EL (cell line): ENCODE measurements at regions not wholly inside any gene's neighbourhood (a gene's known extent, or its start where the extent isn't known, plus 50 kb on each side); places are given as distances from the start of the nearest gene placed in this dataset.
A peak's percentile ranks its signal among the peaks of the same experiment; 100 is the strongest.

Experiments used
- DNase-seq: peaks from one replicate; pipeline ENCODE4 v3.0.0-alpha.2; 2016

DNA sequence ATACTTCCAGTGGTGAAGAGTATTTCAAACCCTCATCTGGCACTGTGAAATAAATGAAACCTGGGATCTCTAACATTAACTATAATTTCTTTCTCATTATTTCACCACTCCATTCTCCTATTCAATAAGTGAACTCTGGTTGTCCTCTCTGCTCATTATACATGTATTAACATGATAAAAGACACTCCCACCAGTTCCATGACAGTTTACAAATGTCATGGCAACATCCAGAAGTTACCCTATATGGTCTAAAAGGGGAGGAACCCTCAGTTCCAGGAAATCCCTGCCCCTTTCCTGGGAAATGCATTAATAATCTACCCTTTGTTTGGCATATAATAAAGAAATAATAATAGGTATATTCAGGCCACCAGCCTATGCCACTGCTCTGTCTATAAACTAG, 62.7 kb upstream of the BRINP3 start:
- no peak for DNase-seq

- no peak for DNase-seq
These were observed 74.0 kb upstream of the BRINP3 start for GRCh38 chr1:190551638-190552037.

DNA sequence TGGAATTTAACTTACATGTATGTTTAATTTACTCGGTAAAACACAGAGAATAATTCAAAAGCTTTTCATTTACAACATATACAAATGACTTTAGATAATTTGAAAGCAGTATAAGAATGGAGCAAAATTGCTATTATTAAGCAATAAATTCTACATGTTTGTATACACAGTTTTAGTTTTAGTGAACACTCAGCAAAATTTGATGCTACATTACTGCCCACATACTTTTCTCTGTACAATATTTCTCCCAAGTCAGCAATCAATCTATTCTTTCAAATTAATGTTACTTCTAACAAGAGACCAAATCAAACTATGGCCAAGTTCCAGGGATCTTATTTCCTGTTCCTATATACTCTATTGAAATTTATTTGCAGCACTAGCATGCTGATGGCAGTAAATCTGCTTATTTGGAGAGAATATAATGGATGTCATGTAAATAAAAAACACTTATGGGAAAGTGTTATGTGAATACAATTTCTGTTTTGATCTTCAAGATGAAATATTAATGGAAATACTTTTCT, 82.6 kb upstream of the BRINP3 start:
- no peak for DNase-seq

DNA sequence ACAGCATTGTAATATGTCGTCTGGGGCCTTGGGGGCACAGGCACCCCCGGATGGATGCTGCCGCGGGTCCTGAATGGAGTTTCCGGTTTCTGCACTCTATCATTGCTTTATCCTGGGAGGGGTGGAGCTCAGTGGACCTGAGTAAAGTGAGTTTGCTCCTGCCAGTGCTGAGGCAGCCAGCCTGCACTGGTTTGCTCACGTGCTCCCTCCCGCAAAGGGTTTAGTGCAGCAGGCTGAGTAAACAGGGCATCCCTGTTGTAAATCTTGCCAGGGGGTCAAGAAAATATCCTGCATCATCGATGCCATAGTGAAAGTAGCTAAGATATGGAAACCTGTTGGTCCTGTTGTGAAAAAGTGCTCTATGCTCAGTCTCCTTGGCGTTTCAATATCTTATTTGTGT, 85.6 kb upstream of the BRINP3 start:
- no peak for DNase-seq

DNA sequence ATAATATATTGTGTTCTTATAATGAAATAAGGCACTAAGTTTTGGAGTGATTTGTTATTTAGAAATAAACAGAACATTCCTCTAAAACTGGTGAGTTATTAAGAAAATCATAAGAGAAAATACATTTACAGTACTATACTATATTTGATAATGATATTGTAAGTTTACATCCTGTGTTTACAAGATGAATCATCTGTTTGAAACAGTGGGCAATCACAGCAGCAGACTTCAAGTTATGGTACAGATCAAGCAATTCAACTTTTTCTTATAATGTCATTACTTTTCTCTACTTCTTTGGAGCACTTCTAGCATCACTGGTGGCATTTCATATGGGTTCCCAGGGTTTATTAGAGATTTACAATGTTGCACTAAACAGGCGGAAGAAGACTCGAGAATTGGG, 86.5 kb upstream of the BRINP3 start:
- DNase-seq, result no peak

GRCh38 chr1:190578017-190578416, 100.4 kb upstream of the BRINP3 start:
- DNase-seq, result peak; percentile 1

- no peak for DNase-seq
These were observed 100.9 kb upstream of the BRINP3 start for GRCh38 chr1:190578526-190578925.

DNA sequence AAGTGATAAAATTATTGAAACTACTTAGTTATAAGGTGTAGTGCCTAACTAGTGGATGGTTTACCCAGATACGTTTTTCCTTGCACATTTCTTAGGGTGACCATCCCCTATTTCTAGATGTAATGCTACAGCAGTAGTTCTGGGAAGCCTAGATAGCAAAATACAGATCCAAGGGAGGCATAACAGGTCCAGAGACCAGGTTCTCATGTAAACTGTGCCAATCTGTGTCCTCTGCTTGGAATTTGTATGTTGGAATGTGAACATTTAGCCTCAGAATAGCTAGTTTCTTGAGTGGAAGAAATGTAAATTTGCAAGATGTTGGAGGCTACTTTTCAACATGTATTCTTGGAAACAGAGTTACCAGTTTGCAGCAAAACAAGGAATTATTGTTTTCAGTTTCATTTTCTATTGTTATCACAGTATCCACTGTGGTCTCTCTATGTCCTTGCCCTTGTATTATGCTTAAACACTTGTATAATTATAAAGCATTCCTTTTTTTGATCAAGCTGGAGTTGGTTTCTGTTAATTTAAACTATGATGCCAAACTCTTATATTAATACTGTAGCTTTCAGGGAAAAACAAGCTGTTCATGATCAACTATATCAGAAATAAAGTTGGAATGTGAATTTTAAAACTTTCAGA, 102.0 kb upstream of the BRINP3 start:
- no peak for DNase-seq

DNA sequence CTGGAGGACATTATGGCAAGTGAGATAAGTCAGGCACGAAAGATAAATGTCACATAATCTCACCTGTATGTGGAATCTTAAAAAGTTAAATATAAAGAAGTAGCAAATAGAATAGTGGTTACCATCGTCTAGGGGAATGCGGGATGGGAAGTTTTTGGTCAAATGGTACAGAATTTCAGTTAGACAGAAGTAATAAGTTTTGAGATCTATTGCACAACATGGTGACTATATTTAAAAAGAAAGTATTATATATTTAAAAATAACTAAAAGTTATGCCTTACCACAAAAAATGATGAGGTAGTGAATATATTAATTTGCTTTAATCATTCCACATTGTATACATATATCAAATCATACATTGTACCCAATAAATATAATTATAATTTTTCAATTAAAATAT, 106.2 kb upstream of the BRINP3 start:
- DNase-seq, result no peak

DNA sequence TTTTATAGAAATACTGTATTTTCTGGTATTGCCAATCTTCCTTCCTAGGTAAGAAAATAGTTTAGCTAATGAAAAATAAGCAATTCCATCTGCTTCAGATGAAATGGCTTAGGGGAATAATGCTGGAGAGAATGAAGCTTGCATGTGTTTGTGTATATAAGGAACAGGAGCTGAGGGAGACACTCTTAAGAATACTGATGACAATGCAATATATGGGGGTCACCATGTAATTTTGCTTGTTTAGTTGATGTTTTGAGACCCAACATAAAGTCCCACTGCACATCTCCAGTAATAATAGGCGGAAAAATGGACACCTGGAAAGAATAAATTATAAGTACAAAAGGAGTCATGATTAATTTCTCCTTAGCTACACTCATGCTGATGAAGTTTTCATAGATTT, 110.8 kb upstream of the BRINP3 start:
- no peak for DNase-seq

DNA sequence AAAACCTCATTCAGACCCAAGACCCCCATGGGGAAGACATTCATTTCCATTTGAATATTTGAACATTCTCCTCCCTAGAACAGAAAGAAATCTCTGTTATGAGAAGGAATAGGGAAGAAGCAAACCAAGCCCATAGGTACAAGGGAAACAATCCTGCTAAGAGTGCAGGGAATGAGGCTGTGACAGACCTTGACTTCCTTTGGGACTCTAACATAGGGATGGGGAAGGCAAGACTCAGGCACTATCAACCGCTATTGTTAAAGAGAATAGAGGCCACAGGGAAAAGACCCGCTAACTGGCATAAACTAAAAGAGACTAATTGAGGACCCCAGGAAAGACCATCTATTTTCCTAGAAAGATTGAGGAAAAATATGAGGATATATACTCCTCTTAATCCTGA, 117.8 kb upstream of the BRINP3 start:
- no peak for DNase-seq

DNA sequence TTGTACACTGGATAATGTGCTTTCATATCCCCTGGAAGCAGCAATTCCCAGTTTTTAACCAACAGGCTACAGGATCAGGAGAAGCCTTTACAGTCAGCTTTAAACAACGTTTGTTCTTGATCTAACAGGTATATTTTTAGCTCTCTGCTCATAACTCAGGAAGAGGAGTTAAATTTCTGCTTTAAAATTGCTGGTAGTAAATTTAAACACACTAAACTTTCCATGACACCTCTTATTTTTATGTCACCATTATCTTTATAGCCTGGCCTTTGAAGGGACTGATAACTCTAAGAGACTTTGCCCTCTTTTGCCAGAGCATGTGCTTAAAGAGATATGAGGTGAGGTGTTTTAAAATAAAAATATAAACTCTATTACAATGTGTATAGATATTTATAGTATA, 119.6 kb upstream of the BRINP3 start:
- no peak for DNase-seq

- DNase-seq, result no peak
These were observed 122.0 kb upstream of the BRINP3 start for GRCh38 chr1:190599670-190600069.

GRCh38 chr1:190602325-190602724, 124.7 kb upstream of the BRINP3 start:
- DNase-seq, result no peak

GRCh38 chr1:190608282-190608681, 130.6 kb upstream of the BRINP3 start:
- no peak for DNase-seq

DNA sequence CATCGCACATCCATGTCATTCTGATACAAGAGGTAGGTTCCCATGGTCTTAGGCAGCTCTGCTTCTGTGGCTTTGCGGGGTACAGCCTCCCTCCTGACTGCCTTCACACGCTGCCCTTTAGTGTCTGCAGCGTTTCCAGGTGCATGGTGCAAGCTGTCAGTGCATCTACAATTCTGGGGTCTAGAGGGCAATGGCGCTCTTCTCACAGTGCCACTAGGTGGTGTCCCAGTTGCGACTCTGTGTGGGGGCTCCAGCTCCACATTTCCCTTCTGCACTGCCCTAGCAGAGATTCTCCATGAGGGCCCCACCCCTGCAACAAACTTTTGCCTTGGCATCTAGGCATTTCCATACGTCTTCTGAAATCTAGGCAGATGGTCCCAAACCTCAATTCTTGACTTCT, 138.2 kb upstream of the BRINP3 start:
- no peak for DNase-seq

- DNase-seq, result no peak
These were observed 138.6 kb upstream of the BRINP3 start for GRCh38 chr1:190616235-190616634.

DNA sequence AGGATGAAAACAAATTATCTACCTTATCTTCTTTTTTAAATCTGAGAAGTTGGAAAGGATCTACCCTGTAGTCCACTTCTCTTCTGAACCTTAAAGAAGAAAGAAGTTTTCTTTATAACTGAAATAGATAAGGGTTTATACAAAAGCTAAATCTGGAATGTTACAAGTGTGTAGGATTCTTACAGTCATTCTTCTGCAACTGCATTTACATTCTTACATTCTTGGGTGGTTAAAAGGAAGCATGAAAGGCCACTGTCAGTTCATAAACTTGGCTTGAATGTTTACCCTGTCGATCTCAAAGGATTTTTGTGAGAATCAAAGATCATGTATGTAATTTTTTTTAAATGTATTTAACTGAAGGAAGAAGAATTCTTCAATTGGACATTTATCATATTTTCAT, 142.1 kb upstream of the BRINP3 start:
- DNase-seq, result no peak

DNA sequence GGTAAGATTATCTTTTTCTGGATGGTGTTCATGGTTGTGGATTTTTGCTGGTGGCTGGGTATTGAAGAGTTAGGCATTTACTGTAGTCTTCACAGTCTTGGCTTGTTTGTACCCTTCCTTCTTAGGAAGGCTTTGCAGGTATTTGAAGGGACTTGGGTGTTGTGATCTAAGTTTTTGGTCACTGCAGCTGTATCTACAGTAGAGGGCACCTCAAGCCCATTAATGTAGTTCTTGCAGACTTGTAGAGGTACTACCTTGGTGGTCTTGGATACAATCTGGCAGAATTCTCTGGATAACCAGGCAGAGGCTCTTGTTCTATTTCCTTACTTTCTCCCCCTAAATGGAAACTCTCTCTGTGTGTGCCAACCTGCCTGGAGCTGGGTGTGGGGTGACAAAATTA, 155.8 kb upstream of the BRINP3 start:
- no peak for DNase-seq

DNA sequence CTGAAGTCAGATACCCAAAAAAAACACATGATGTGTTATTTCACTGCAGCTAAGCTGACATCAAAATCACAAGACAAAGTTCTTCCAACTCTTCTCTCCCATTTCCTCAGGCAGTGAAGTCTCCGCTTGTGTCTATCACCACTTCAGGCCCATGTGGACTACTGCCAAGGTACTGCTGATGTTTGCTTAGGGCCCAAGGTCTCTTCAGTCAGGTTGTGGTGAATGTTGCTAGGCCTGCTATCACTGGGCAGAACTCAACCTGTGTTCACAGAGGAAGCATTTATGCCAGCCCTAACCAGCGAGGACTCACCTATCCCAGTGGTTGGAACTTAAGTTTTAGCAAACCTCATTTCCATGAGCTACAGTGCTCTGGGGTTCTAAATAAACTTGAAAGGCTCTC, 156.5 kb upstream of the BRINP3 start:
- DNase-seq, result no peak

GRCh38 chr1:190649553-190649952, 171.9 kb upstream of the BRINP3 start:
- DNase-seq, result no peak

DNA sequence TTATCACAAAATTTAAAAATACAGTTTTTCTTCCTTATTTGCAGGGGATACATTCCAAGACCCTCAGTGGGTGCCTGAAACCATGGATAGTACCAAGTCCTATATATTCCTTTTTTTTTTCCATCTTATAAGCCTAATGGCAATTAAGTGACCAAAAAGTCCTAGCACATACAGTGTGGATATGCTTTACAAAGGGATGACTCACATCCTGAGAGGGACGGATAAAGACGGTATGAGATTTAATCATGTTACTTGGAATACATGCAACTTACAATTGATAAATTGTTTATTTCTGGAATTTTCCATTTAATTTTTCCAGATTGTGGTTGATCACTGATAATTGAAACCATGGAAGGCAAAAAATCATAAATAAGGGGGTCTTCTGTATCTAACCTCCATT, 181.2 kb upstream of the BRINP3 start:
- DNase-seq, result no peak

- DNase-seq, result no peak
These were observed 186.3 kb upstream of the BRINP3 start for GRCh38 chr1:190663962-190664361.

DNA sequence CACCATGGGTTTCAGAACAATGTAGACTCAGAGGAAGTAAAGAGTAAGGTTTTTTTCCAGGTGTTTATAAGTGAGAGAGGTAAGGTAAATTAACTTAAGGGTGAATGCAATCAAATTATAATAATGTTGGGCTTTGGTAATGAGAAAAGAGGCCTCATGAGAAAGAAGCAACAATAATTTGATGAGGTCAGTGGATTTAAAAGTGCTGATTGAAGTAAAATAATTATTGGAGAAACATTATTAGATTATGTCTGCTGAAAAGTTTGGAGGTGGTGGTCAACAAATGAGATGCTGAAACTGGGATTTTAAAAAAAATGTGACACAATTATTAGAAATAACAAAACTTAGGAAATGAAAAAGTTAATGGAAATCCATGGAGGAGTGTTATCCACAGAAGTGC, 187.4 kb upstream of the BRINP3 start:
- no peak for DNase-seq

DNA sequence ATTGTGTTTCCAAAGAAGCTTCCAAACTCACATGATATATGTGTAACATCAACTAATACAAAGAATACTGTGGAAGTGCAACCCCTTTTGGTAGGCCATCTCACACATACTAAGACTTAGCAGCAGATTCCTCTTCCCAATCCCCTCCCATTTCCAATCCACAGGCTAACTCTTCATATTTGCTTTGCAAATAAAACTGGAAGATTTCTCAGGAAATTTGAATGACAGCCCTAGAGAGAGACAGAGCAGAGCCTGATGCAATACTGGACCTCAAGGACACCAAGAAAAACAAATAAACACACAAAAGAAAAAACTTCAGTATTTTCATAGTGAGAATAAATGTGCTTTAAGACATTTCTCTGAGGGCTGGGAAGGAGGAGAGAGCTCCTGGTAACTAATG, 190.2 kb upstream of the BRINP3 start:
- DNase-seq, result no peak

- DNase-seq, result peak; percentile 40
These were observed 201.4 kb upstream of the BRINP3 start for GRCh38 chr1:190679044-190679443.
